ENCODE measurements at regions not wholly inside any gene's neighbourhood (a gene's known extent, or its start where the extent isn't known, plus 50 kb on each side); places are given as distances from the start of the nearest gene placed in this dataset.

- Mint-ChIP-seq H3K27ac (no peak overlapping the region), H3K4me3 (no peak overlapping the region), H3K9me3 (no peaks in the 10 kb centered on the region), H3K4me1 (ENCODE audit: low read depth) (no peaks in the 10 kb centered on the region), H3K36me3 (ENCODE audit: low read depth) (no peaks in the 10 kb centered on the region), H3K27me3 (ENCODE audit: low read depth) (peaks cover 4% of the 10 kb centered on the region)
- intact Hi-C loops (cut with micrococcal nuclease) = no loop called here
- CTCF ChIA-PET = interaction anchor here (1.3 kb wide), 1 partner anchor 331 kb away, joined by 3 read pairs; no protein-coding TSS in a partner anchor
- DNase-seq = no peak
Measured at GRCh38 chr2:16270441-16270840, 330.1 kb downstream of the MYCN start.

- intact Hi-C loops (cut with micrococcal nuclease) = no loop called here
- DNase-seq = no peak
- H3K9me3 Mint-ChIP-seq = no peaks in the 10 kb centered on the region
- H3K27ac Mint-ChIP-seq = no peak overlapping the region
- peaks cover 4% of the 10 kb centered on the region for H3K27me3 Mint-ChIP-seq (ENCODE audit: low read depth)
- no peak overlapping the region for H3K4me3 Mint-ChIP-seq
- CTCF ChIA-PET = no interaction called here
- H3K4me1 Mint-ChIP-seq (ENCODE audit: low read depth) = no peaks in the 10 kb centered on the region
- H3K36me3 Mint-ChIP-seq (ENCODE audit: low read depth) = no peaks in the 10 kb centered on the region
Measured at GRCh38 chr2:16268301-16269000, 328.1 kb downstream of the MYCN start.

GRCh38 chr2:16266571-16266970, 326.2 kb downstream of the MYCN start:
- no peaks in the 10 kb centered on the region for H3K36me3 Mint-ChIP-seq (ENCODE audit: low read depth)
- no peak overlapping the region for H3K27ac Mint-ChIP-seq
- intact Hi-C loops (cut with micrococcal nuclease) = no loop called here
- no peak overlapping the region for H3K4me3 Mint-ChIP-seq
- no peaks in the 10 kb centered on the region for H3K9me3 Mint-ChIP-seq
- no peak for DNase-seq
- CTCF ChIA-PET = no interaction called here
- peaks cover 4% of the 10 kb centered on the region for H3K27me3 Mint-ChIP-seq (ENCODE audit: low read depth)
- H3K4me1 Mint-ChIP-seq (ENCODE audit: low read depth) = no peaks in the 10 kb centered on the region

- no peak for DNase-seq
- peaks cover 4% of the 10 kb centered on the region for H3K27me3 Mint-ChIP-seq (ENCODE audit: low read depth)
- intact Hi-C loops (cut with micrococcal nuclease) = no loop called here
- H3K4me1 Mint-ChIP-seq (ENCODE audit: low read depth) = no peaks in the 10 kb centered on the region
- CTCF ChIA-PET = interaction anchor here (0.5 kb wide), 1 partner anchor 383 kb away, joined by 4 read pairs; no protein-coding TSS in a partner anchor
- no peak overlapping the region for H3K27ac Mint-ChIP-seq
- no peaks in the 10 kb centered on the region for H3K9me3 Mint-ChIP-seq
- H3K4me3 Mint-ChIP-seq = no peak overlapping the region
- H3K36me3 Mint-ChIP-seq (ENCODE audit: low read depth) = no peaks in the 10 kb centered on the region
Measured at GRCh38 chr2:16264931-16265540, 324.7 kb downstream of the MYCN start.

- CTCF ChIA-PET = no interaction called here
- no peaks in the 10 kb centered on the region for H3K9me3 Mint-ChIP-seq
- no peak overlapping the region for H3K4me3 Mint-ChIP-seq
- no peaks in the 10 kb centered on the region for H3K4me1 Mint-ChIP-seq (ENCODE audit: low read depth)
- H3K36me3 Mint-ChIP-seq (ENCODE audit: low read depth) = no peaks in the 10 kb centered on the region
- H3K27ac Mint-ChIP-seq = no peak overlapping the region
- no peak for DNase-seq
- peaks cover 4% of the 10 kb centered on the region for H3K27me3 Mint-ChIP-seq (ENCODE audit: low read depth)
- intact Hi-C loops (cut with micrococcal nuclease) = no loop called here
Measured at GRCh38 chr2:16264491-16264890, 324.1 kb downstream of the MYCN start.

- CTCF ChIA-PET = no interaction called here
- Mint-ChIP-seq H3K4me3 (no peak overlapping the region), H3K9me3 (no peaks in the 10 kb centered on the region), H3K4me1 (ENCODE audit: low read depth) (no peaks in the 10 kb centered on the region), H3K27ac (no peak overlapping the region), H3K27me3 (ENCODE audit: low read depth) (peaks cover 2% of the 10 kb centered on the region), H3K36me3 (ENCODE audit: low read depth) (no peaks in the 10 kb centered on the region)
- DNase-seq = no peak
- intact Hi-C loops (cut with micrococcal nuclease) = no loop called here
Measured at GRCh38 chr2:16263241-16263890, 323.0 kb downstream of the MYCN start.

- no peak for DNase-seq
Measured at GRCh38 chr2:16262526-16263178, 322.3 kb downstream of the MYCN start.

GRCh38 chr2:16261791-16262190, 321.4 kb downstream of the MYCN start:
- CTCF ChIA-PET = no interaction called here
- Mint-ChIP-seq H3K9me3 (no peaks in the 10 kb centered on the region), H3K4me1 (ENCODE audit: low read depth) (peaks cover 12% of the 10 kb centered on the region), H3K36me3 (ENCODE audit: low read depth) (no peaks in the 10 kb centered on the region), H3K4me3 (no peak overlapping the region), H3K27ac (no peak overlapping the region), H3K27me3 (ENCODE audit: low read depth) (no peaks in the 10 kb centered on the region)
- no peak for DNase-seq
- intact Hi-C loops (cut with micrococcal nuclease) = no loop called here

More at GRCh38 chr2:16262526-16263178, 322.3 kb downstream of the MYCN start:
- intact Hi-C loops (cut with micrococcal nuclease) = no loop called here
- Mint-ChIP-seq H3K4me3 (no peak overlapping the region), H3K4me1 (ENCODE audit: low read depth) (peaks cover 4% of the 10 kb centered on the region), H3K9me3 (no peaks in the 10 kb centered on the region), H3K36me3 (ENCODE audit: low read depth) (no peaks in the 10 kb centered on the region), H3K27ac (no peak overlapping the region), H3K27me3 (ENCODE audit: low read depth) (peaks cover 2% of the 10 kb centered on the region)
- CTCF ChIA-PET = no interaction called here

GRCh38 chr2:16261071-16261470, 320.7 kb downstream of the MYCN start:
- H3K4me3 Mint-ChIP-seq = no peak overlapping the region
- no peaks in the 10 kb centered on the region for H3K9me3 Mint-ChIP-seq
- intact Hi-C loops (cut with micrococcal nuclease) = no loop called here
- no peak overlapping the region for H3K27ac Mint-ChIP-seq
- no peaks in the 10 kb centered on the region for H3K36me3 Mint-ChIP-seq (ENCODE audit: low read depth)
- peaks cover 13% of the 10 kb centered on the region for H3K4me1 Mint-ChIP-seq (ENCODE audit: low read depth)
- DNase-seq = no peak
- CTCF ChIA-PET = no interaction called here
- H3K27me3 Mint-ChIP-seq (ENCODE audit: low read depth) = no peaks in the 10 kb centered on the region

GRCh38 chr2:16260041-16260830, 319.9 kb downstream of the MYCN start:
- Mint-ChIP-seq H3K36me3 (ENCODE audit: low read depth) (no peaks in the 10 kb centered on the region), H3K4me3 (no peak overlapping the region), H3K9me3 (no peaks in the 10 kb centered on the region), H3K4me1 (ENCODE audit: low read depth) (peaks cover 13% of the 10 kb centered on the region), H3K27me3 (ENCODE audit: low read depth) (no peaks in the 10 kb centered on the region), H3K27ac (no peak overlapping the region)
- CTCF ChIA-PET = interaction anchor here (1.0 kb wide), 1 partner anchor 321 kb away, joined by 4 read pairs; no protein-coding TSS in a partner anchor
- DNase-seq = no peak
- intact Hi-C loops (cut with micrococcal nuclease) = no loop called here

- no peak overlapping the region for H3K4me3 Mint-ChIP-seq
Measured at GRCh38 chr2:16259010-16259409, 318.7 kb downstream of the MYCN start.

GRCh38 chr2:16258350-16258749, 318.0 kb downstream of the MYCN start:
- no peak for DNase-seq
- CTCF ChIA-PET = interaction anchor here (1.9 kb wide), 1 partner anchor 24 kb away, joined by 4 read pairs; no protein-coding TSS in a partner anchor
- H3K4me1 Mint-ChIP-seq (ENCODE audit: low read depth) = peaks cover 13% of the 10 kb centered on the region
- H3K4me3 Mint-ChIP-seq = no peak overlapping the region
- H3K9me3 Mint-ChIP-seq = no peaks in the 10 kb centered on the region
- no peak overlapping the region for H3K27ac Mint-ChIP-seq
- intact Hi-C loops (cut with micrococcal nuclease) = no loop called here
- no peaks in the 10 kb centered on the region for H3K27me3 Mint-ChIP-seq (ENCODE audit: low read depth)
- H3K36me3 Mint-ChIP-seq (ENCODE audit: low read depth) = no peaks in the 10 kb centered on the region

More at GRCh38 chr2:16259010-16259409, 318.7 kb downstream of the MYCN start:
- no peak overlapping the region for H3K27ac Mint-ChIP-seq
- intact Hi-C loops (cut with micrococcal nuclease) = no loop called here
- H3K27me3 Mint-ChIP-seq (ENCODE audit: low read depth) = no peaks in the 10 kb centered on the region
- H3K9me3 Mint-ChIP-seq = no peaks in the 10 kb centered on the region
- H3K4me1 Mint-ChIP-seq (ENCODE audit: low read depth) = peaks cover 13% of the 10 kb centered on the region
- DNase-seq = no peak
- no peaks in the 10 kb centered on the region for H3K36me3 Mint-ChIP-seq (ENCODE audit: low read depth)
- CTCF ChIA-PET = interaction anchor here (1.0 kb wide), 1 partner anchor 319 kb away, joined by 4 read pairs; no protein-coding TSS in a partner anchor

Data from activated naive CD4-positive, alpha-beta T cell treated with anti-CD3 and anti-CD28 coated beads for 36 hours (primary cell).